HepG2 (cell line): ENCODE measurements at regions not wholly inside any gene's neighbourhood (a gene's known extent, or its start where the extent isn't known, plus 50 kb on each side); places are given as distances from the start of the nearest gene placed in this dataset.
A peak's percentile ranks its signal among the peaks of the same experiment; 100 is the strongest.

Experiments used
- AHDC1 ChIP-seq: sonication (generic); formaldehyde crosslinking; IDR thresholded peaks from 2 replicates; pipeline ENCODE4 v1.5.1; 2020; ENCODE audit warnings: mild to moderate bottlenecking, missing genetic modification reagents, borderline replicate concordance
- DRAP1 ChIP-seq: IDR thresholded peaks from 2 replicates; pipeline ENCODE4 v1.6.1; 2016; ENCODE audit warnings: missing genetic modification reagents, missing compliant biosample characterization
- FOXO4 ChIP-seq: sonication (generic); formaldehyde crosslinking; conservative IDR thresholded peaks from 2 replicates; pipeline ENCODE4 v1.8.1; 2023; ENCODE audit warnings: missing genetic modification reagents
- GATA4 ChIP-seq: sonication (generic); IDR thresholded peaks from 2 replicates; pipeline ENCODE4 v1.6.1; 2016; ENCODE audit warnings: antibody characterized with exemption, low read depth, borderline replicate concordance
- HMG20A ChIP-seq: IDR thresholded peaks from 2 replicates; pipeline ENCODE4 v1.6.1; 2016; ENCODE audit warnings: borderline replicate concordance
- KAT8 ChIP-seq: IDR thresholded peaks from 2 replicates; pipeline ENCODE4 v1.6.1; 2016; ENCODE audit warnings: missing genetic modification reagents, missing compliant biosample characterization
- NONO ChIP-seq, 2 experiments: fragments of 450-650 bp in 1 of 2; sonication (generic) in 1 of 2; formaldehyde crosslinking in 1 of 2; IDR thresholded peaks in 1 of 2; conservative IDR thresholded peaks in 1 of 2; 2 replicates each; pipeline versions ENCODE4 v1.6.1 to v1.8.0; 2017 to 2022; ENCODE audit warnings: mild to moderate bottlenecking in 1 of 2, missing genetic modification reagents in 1 of 2, moderate library complexity in 1 of 2
- NR2F2 ChIP-seq: IDR thresholded peaks from 2 replicates; pipeline ENCODE4 v1.6.1; 2012; ENCODE audit warnings: low read depth, inconsistent platforms, borderline replicate concordance
- RARA ChIP-seq: IDR thresholded peaks from 2 replicates; pipeline ENCODE4 v1.6.1; 2016; ENCODE audit warnings: missing genetic modification reagents, missing compliant biosample characterization
- SOX6 ChIP-seq, 2 experiments: fragments of 450-650 bp in 1 of 2; sonication (generic) in 1 of 2; formaldehyde crosslinking in 1 of 2; IDR thresholded peaks; 2 replicates each; pipeline versions ENCODE4 v1.4.0 to v1.6.1; 2017 to 2020; ENCODE audit warnings: antibody characterized with exemption in 1 of 2, mild to moderate bottlenecking in 1 of 2, missing genetic modification reagents in 1 of 2
- ZFX ChIP-seq: sonication (generic); formaldehyde crosslinking; IDR thresholded peaks from 2 replicates; pipeline ENCODE4 v1.4.0; 2020; ENCODE audit warnings: mild to moderate bottlenecking, low read depth, missing genetic modification reagents, moderate library complexity
- ZNF343 ChIP-seq: sonication (generic); formaldehyde crosslinking; IDR thresholded peaks from 2 replicates; pipeline ENCODE4 v1.4.0; 2020; ENCODE audit warnings: mild to moderate bottlenecking, missing genetic modification reagents
- ZNF512 ChIP-seq: sonication (generic); formaldehyde crosslinking; IDR thresholded peaks from 2 replicates; pipeline ENCODE4 v1.4.0; 2020; ENCODE audit warnings: mild to moderate bottlenecking, missing genetic modification reagents
- ZNF687 ChIP-seq: sonication (generic); formaldehyde crosslinking; IDR thresholded peaks from 2 replicates; pipeline ENCODE4 v1.5.1; 2020; ENCODE audit warnings: mild to moderate bottlenecking, missing genetic modification reagents, moderate library complexity

- TF ChIP-seq DRAP1 (CRISPR knock-in tag): no peak
- peak; percentile 31; the same call in 1 of the 2 replicates for TF ChIP-seq HMG20A (CRISPR knock-in tag)
- 0 out of 2 replicates have a peak, but pooled peaks have one; percentile 20 for TF ChIP-seq ZNF512
- TF ChIP-seq NONO (IDR thresholded peaks at IDR 0.05): no peak
- TF ChIP-seq NONO (CRISPR knock-in tag; conservative IDR thresholded peaks at IDR 0.05): peak; percentile 45; the same call in 1 of the 2 replicates
- TF ChIP-seq GATA4: 0 out of 2 replicates have a peak, but pooled peaks have one; percentile 17
- TF ChIP-seq ZNF343 (CRISPR knock-in tag): 0 out of 2 replicates have a peak, but pooled peaks have one; percentile 23
- peak; percentile 94 for TF ChIP-seq RARA (CRISPR knock-in tag)
- TF ChIP-seq ZFX (CRISPR knock-in tag): peak; percentile 60
- no peak for TF ChIP-seq KAT8 (CRISPR knock-in tag)
- TF ChIP-seq SOX6 (IDR thresholded peaks at IDR 0.05): no peak
- peak; percentile 87 for TF ChIP-seq SOX6 (CRISPR knock-in tag; IDR thresholded peaks at IDR 0.05)
- peak; percentile 83; the same call in 1 of the 2 replicates for TF ChIP-seq AHDC1
- TF ChIP-seq NR2F2: peak; percentile 76
- no peak for TF ChIP-seq FOXO4 (CRISPR knock-in tag)
- TF ChIP-seq ZNF687: peak; percentile 45
Measured at GRCh38 chr15:73806698-73807483, 53.7 kb upstream of the INSYN1 start (continued).
